MM.1S (cell line): ENCODE measurements at regions not wholly inside any gene's neighbourhood (a gene's known extent, or its start where the extent isn't known, plus 50 kb on each side); places are given as distances from the start of the nearest gene placed in this dataset.

Experiments
- CTCF ChIP-seq: fragments of 300-600 bp; sonication (generic); IDR thresholded peaks from 2 replicates; pipeline ENCODE4 v1.5.1; 2016; ENCODE audit warnings: antibody characterized with exemption, low read length, mixed read lengths
- EZH2 ChIP-seq: fragments of 300-600 bp; sonication (generic); optimal IDR thresholded peaks from 2 replicates; pipeline ENCODE3; 2017; ENCODE audit warnings: low read depth, mild to moderate bottlenecking, antibody characterized with exemption, low read length, mixed read lengths
- EZH2phosphoT487 ChIP-seq: fragments of 300-600 bp; sonication (generic); IDR thresholded peaks from 2 replicates; pipeline ENCODE4 v1.6.1; 2018; ENCODE audit warnings: antibody characterized with exemption, low read length

- TF ChIP-seq CTCF (no peak), EZH2 (no peak), EZH2phosphoT487 (no peak)
These were observed 67.1 kb upstream of the PGBD5 start for GRCh38 chr1:230493264-230493663.
